ENCODE measurements at regions not wholly inside any gene's neighbourhood (a gene's known extent, or its start where the extent isn't known, plus 50 kb on each side); places are given as distances from the start of the nearest gene placed in this dataset.
"Not testable (repeated sequence)": the region's sequence is repeated elsewhere in the genome, so short reads cannot be mapped to it uniquely, and the experiment has no call there.

GRCh38 chr6:104500265-104500664, 359.5 kb downstream of the HACE1 start:
- no peak for DNase-seq

GRCh38 chr6:104486035-104486434, 373.7 kb downstream of the HACE1 start:
- DNase-seq, result no peak

GRCh38 chr6:104484626-104485025, 375.1 kb downstream of the HACE1 start:
- DNase-seq, result no peak

GRCh38 chr6:104484191-104484590, 375.5 kb downstream of the HACE1 start:
- no peak for DNase-seq

GRCh38 chr6:104483225-104483834, 376.4 kb downstream of the HACE1 start:
- no peak for DNase-seq

- no peak for DNase-seq
Observed at GRCh38 chr6:104477569-104477968, 382.1 kb downstream of the HACE1 start.

GRCh38 chr6:104473021-104473429, 386.7 kb downstream of the HACE1 start:
- no peak for DNase-seq

- no peak for DNase-seq
Observed at GRCh38 chr6:104472021-104472901, 387.5 kb downstream of the HACE1 start.

GRCh38 chr6:104466306-104466705, 393.4 kb downstream of the HACE1 start:
- no peak for DNase-seq

- no peak for DNase-seq
Observed at GRCh38 chr6:104462811-104463599, 396.7 kb downstream of the HACE1 start.

GRCh38 chr6:104460738-104461483, 398.8 kb downstream of the HACE1 start:
- DNase-seq, result no peak

- no peak for DNase-seq
Observed at GRCh38 chr6:104459543-104459942, 400.2 kb downstream of the HACE1 start.

GRCh38 chr6:104449918-104450317, 409.8 kb downstream of the HACE1 start:
- DNase-seq, result no peak

- DNase-seq, result not testable (repeated sequence)
Observed at GRCh38 chr6:104446101-104447080, 413.3 kb downstream of the HACE1 start.

- no peak for DNase-seq
Observed at GRCh38 chr6:104434519-104434918, 425.2 kb downstream of the HACE1 start.

- DNase-seq, result no peak
Observed at GRCh38 chr6:104431096-104431495, 428.6 kb downstream of the HACE1 start.

GRCh38 chr6:104428184-104428583, 431.5 kb downstream of the HACE1 start:
- DNase-seq, result no peak

GRCh38 chr6:104423691-104424090, 436.0 kb downstream of the HACE1 start:
- no peak for DNase-seq

GRCh38 chr6:104421650-104422049, 438.1 kb downstream of the HACE1 start:
- no peak for DNase-seq

- DNase-seq, result no peak
Observed at GRCh38 chr6:104418839-104419238, 440.9 kb downstream of the HACE1 start.

GRCh38 chr6:104418125-104418524, 441.6 kb downstream of the HACE1 start:
- no peak for DNase-seq

Data from right kidney (tissue), 1 donor.